AML-193 (cell line): ENCODE measurements at regions not wholly inside any gene's neighbourhood (a gene's known extent, or its start where the extent isn't known, plus 50 kb on each side); places are given as distances from the start of the nearest gene placed in this dataset.
"Not testable (repeated sequence)": the region's sequence is repeated elsewhere in the genome, so short reads cannot be mapped to it uniquely, and the experiment has no call there.

ENCODE experiments used
- DNase-seq, 2 experiments: peaks; one replicate each; lab custom pipeline; 2025; lab: John Stamatoyannopoulos, UW

- no peak for DNase-seq
These were observed 731.1 kb upstream of the LUZP2 start for GRCh38 chr11:23765682-23766252.

- DNase-seq: no peak
These were observed 729.3 kb upstream of the LUZP2 start for GRCh38 chr11:23767576-23767975.

GRCh38 chr11:23769214-23769613 is 727.6 kb upstream of the LUZP2 start:
- DNase-seq: no peak

- no peak for DNase-seq
These were observed 724.8 kb upstream of the LUZP2 start for GRCh38 chr11:23772081-23772480.

- DNase-seq: no peak
These were observed 717.9 kb upstream of the LUZP2 start for GRCh38 chr11:23778971-23779370.

- DNase-seq: no peak
These were observed 716.6 kb upstream of the LUZP2 start for GRCh38 chr11:23780231-23780630.

GRCh38 chr11:23781803-23782560 is 714.9 kb upstream of the LUZP2 start:
- no peak for DNase-seq

- not testable (repeated sequence) for DNase-seq
These were observed 709.9 kb upstream of the LUZP2 start for GRCh38 chr11:23786974-23787373.

GRCh38 chr11:23789200-23789853 is 707.5 kb upstream of the LUZP2 start:
- DNase-seq: no peak

GRCh38 chr11:23789938-23790371 is 706.9 kb upstream of the LUZP2 start:
- DNase-seq: no peak

GRCh38 chr11:23797624-23798419 is 699.0 kb upstream of the LUZP2 start:
- no peak for DNase-seq

GRCh38 chr11:23834306-23834705 is 662.5 kb upstream of the LUZP2 start:
- DNase-seq: not testable (repeated sequence)

GRCh38 chr11:23836981-23837380 is 659.9 kb upstream of the LUZP2 start:
- DNase-seq: no peak

GRCh38 chr11:23840872-23841271 is 656.0 kb upstream of the LUZP2 start:
- no peak for DNase-seq

- DNase-seq: no peak
These were observed 649.9 kb upstream of the LUZP2 start for GRCh38 chr11:23846902-23847422.

GRCh38 chr11:23851216-23851615 is 645.6 kb upstream of the LUZP2 start:
- no peak for DNase-seq

GRCh38 chr11:23856654-23857053 is 640.2 kb upstream of the LUZP2 start:
- DNase-seq: no peak

- no peak for DNase-seq
These were observed 637.8 kb upstream of the LUZP2 start for GRCh38 chr11:23859087-23859486.

GRCh38 chr11:23861615-23862014 is 635.2 kb upstream of the LUZP2 start:
- no peak for DNase-seq

- no peak for DNase-seq
These were observed 631.4 kb upstream of the LUZP2 start for GRCh38 chr11:23865341-23865975.

GRCh38 chr11:23866641-23867040 is 630.2 kb upstream of the LUZP2 start:
- no peak for DNase-seq

GRCh38 chr11:23869671-23870070 is 627.2 kb upstream of the LUZP2 start:
- no peak for DNase-seq
